GM19455 (cell line): ENCODE measurements at regions not wholly inside any gene's neighbourhood (a gene's known extent, or its start where the extent isn't known, plus 50 kb on each side); places are given as distances from the start of the nearest gene placed in this dataset.

Experiments
- ATAC-seq: cut with Tn5 transposase; IDR thresholded peaks from one replicate; pipeline ENCODE4 v1.9.1; 2021; ENCODE audit not compliant: unreplicated experiment

DNA sequence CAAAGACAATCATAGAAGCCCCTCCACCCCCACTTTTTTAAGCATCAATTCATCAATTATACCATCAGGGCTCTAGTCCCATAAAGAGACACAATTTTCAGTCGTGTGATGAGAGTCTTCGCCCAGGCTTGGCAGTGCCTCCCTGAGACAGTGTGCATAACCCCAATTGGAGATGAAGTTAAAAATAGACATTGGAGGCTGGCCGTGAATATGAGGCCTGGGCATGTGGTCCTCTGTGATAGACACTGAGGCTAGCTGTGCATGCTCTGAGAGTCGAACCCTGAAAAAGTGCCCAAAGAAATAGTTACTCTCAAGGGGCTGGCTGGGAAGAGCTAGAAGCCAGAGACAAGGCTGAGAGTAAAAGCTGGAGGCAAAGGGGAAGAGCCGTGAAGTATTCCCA is 248.6 kb upstream of the NR4A3 start:
- ATAC-seq, result no peak

GRCh38 chr9:99573886-99574285 is 247.8 kb upstream of the NR4A3 start:
- no peak for ATAC-seq

GRCh38 chr9:99576002-99576401 is 245.7 kb upstream of the NR4A3 start:
- ATAC-seq, result no peak

DNA sequence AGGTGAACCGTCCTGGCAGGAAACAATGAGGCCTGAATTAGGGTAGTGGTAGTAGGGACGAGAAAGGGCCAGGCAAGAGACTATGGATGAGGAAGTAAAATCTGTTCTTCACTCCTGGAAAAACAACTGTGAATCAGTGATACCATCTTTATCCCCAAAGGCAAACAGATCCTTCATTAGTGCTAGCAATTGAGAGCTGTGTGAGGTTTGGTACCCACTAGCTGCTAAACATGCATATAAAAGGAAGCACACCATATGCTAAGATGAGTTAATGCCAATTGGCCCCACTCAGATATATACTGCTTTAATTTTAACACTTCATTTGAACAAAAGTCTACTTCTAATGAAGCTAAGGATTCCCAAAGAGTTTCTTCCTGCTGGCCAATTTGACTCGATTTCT is 244.8 kb upstream of the NR4A3 start:
- no peak for ATAC-seq

- ATAC-seq, result no peak
These were observed 244.3 kb upstream of the NR4A3 start for GRCh38 chr9:99577351-99577750.

- ATAC-seq, result no peak
These were observed 243.0 kb upstream of the NR4A3 start for GRCh38 chr9:99578666-99579065.

GRCh38 chr9:99579964-99580363 is 241.7 kb upstream of the NR4A3 start:
- ATAC-seq, result no peak

GRCh38 chr9:99582814-99583213 is 238.9 kb upstream of the NR4A3 start:
- ATAC-seq, result no peak

DNA sequence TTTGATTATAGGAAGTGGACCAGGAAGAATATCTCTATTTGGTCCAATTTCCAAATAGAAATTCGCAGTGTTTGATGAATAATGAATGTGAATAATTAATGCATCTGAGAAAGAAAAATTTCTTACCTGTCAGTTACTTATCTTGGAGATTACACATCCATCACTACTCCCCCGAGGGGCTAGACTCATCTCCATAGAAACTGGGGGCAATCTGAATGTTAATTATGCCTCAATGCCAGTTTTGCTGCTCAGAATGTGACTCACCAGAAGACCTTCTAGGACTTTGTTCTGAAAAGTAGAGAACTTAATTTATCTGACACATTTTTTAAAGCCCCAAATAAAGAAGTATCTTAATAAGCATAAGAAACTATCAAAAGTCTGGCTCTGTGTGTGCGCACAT is 233.4 kb upstream of the NR4A3 start:
- no peak for ATAC-seq

GRCh38 chr9:99588747-99589146 is 232.9 kb upstream of the NR4A3 start:
- ATAC-seq, result no peak

GRCh38 chr9:99590410-99590809 is 231.3 kb upstream of the NR4A3 start:
- no peak for ATAC-seq

DNA sequence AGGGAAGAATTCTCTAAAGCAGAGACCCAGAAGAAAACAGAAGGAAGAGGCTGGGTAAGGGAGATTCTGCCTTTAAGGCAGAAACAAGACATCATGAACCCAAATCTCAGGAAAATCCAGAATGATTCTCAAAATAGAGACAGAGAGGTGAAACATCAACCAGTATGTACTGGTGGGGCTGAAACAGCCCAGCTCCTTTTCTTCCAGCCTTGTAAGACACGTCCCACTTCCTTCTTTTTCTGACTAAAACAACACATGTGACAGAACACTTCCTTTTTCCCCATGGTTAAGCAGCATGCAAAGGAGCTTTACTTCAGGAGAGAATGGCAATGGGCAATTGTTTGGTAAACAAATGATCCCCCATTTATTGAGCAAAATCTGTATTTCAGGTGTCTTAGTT is 230.8 kb upstream of the NR4A3 start:
- ATAC-seq, result no peak

GRCh38 chr9:99591770-99592169 is 229.9 kb upstream of the NR4A3 start:
- no peak for ATAC-seq

DNA sequence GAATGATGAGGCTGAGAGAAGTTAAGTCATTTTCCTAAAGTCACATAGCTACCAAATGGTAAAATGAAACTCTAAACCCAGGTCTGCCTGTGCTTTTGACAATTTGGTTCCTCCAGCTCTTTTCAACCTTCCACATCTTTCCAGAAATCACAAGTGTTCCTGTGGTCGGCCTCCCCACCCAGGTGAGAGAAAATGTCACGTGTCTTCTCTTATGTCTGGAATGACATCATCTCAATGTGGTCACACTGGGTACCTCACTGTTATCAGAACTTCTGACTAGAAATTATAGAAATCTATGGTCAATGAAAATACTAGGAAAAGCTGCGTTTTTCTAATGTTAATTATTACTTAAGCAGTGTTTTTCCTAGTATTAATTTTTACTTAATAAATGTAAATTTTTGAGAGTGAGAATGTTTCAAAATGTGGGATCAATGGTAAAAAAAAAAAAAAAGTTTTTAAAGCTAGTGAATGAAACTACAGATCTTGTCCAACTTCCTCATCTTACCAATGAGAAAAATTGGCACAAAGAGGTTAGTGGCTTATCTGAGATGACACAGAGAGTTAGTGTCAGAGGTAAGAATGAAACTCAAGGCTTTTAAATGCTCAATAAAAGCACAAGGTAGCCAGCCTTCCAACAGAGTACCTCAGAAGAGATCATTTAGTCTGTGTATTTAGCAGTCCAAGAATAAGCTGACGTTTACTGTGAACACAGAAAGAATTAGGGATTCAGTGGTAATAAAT is 228.7 kb upstream of the NR4A3 start:
- no peak for ATAC-seq

DNA sequence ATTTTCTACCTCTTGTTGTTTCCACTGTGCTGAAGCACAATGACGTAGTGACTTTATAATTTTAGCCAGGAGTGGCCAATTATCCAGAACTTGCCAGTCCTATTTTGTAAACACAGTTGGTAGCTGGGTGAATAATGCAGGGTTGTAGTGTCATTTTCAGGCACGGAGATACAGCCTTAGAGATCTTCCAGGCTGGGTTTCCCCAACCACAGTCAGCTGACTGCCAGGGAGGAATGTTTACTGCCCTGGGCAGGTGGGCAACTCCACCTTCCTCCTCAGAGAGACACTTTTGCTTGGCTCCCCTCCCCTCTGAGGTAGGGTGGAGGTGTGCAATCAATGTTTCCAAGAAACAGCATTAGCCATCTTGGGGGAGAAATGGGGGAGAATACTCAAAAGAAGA is 228.1 kb upstream of the NR4A3 start:
- no peak for ATAC-seq

DNA sequence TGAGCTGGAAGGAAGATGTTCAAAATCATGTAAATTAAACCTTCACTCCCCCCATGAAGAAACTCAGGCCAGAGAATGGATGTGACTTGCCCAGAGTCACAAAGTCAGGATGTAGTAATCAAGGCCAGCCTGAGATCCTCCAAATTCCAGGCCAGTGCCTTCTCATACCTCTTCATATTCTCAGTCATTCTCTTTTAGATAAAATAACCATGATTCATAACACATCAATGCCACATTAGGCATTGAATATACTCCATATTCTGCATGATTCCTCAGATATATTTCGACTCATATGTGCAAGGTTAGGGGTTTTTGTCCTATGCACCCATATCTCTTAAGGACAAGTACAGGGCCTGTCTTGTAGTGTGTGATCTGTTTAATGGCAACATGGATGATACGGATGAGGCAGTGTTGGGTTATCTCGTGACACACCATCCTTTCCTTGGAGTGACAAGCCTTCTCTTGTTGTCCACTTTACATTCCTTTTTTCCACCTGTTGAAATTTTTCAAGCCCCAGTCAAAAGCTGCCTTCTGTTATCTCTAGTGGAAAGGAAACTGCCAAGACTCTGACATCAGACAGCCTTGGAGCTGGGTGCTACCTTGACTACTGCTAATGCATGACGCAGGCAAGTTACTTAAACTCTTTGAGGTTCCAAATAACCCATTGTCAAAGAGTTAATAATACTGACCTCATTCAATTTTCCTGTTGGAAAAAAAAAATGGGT is 227.5 kb upstream of the NR4A3 start:
- ATAC-seq, result no peak

- no peak for ATAC-seq
These were observed 225.9 kb upstream of the NR4A3 start for GRCh38 chr9:99595796-99596195.

GRCh38 chr9:99601571-99602111 is 220.0 kb upstream of the NR4A3 start:
- ATAC-seq, result no peak

DNA sequence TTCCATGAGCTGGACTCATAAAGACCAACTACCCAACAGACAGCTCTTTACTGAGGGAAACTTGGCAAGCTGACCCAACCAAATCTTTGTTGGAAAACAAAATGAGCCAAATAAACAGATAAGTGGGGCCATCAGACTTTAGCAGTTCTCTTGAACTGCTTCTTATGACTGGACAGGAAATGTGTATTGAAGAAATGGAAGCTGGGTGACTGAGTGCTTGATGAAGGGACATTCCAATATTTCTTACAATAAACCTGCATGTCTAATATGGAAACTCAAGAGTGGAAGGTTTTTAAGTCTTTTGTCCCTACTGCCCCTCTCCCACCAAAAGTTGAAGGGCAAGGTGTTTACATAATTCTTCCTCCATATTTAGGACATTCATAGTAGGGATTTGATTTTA is 218.8 kb upstream of the NR4A3 start:
- no peak for ATAC-seq

DNA sequence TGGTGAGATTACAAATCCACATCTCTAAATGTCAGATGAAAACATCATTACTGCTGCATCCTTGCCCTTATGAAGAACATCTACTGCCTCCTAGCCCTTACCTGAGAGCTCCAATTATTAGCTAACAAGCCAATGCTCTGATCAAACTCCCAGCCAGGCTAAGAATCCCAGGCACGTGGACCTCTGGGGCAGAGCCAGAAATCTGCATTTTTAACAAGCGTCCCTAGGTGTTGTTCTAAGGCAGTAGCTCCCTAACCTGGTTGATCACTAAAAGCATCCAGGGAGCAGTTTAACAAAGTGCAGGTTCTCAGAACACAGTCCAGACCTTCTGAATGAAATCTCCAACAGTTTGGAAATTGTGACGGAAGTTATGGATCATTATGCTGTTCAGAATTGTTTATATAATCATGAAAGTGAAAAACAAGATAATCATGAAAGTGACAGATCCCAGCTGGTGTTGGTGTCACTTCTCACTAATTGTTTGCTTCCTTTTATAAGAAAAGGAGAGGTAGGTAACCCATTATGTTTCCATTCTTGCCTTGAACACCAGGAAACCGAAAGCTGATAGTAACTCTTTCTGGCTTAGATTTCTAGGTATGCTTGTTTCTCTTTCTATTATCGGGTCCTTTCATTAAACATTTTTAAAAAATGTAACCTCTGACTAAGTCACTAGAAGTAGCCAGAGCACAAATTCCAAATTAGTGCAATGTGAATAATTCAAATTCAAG is 216.5 kb upstream of the NR4A3 start:
- no peak for ATAC-seq

DNA sequence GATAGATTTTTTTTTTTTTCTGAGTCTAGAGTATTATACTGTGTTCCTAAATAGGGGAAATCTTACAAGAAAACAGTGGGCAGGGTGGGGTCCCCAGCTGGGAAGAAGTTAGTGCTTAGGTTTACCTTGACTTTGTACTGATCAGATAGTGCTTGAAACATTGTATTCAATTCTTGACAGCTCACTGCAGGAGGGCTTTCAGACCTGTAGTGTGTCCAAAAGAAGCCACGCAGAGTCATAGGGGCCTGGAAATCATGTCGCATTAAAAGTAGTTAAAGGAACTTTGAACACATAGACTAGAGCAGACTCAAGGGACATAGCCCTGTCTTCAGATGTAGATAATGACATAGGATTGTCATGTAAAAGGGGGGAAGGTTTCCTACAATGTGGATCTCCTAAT is 215.4 kb upstream of the NR4A3 start:
- no peak for ATAC-seq

DNA sequence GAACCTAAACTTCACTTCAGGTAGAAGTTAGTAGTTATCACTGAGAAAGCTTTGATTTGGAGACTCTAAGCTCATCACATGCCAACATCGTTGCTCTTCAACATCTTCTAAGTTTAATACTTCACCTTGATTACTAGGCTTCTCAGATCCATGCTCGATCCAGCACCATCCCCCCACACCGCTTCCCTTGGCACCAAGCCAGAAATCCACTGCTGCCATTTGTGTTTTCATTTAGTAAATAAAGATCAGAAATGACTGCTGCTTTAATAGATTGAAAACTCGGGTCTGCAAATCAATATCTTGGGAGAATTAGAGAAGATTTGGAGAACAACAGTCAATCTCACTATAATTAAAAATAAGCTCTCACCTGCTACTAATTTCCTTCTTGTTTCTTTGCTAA is 214.7 kb upstream of the NR4A3 start:
- ATAC-seq, result no peak
